SIG-M5 (cell line): ENCODE measurements at regions not wholly inside any gene's neighbourhood (a gene's known extent, or its start where the extent isn't known, plus 50 kb on each side); places are given as distances from the start of the nearest gene placed in this dataset.
"Not testable (repeated sequence)": the region's sequence is repeated elsewhere in the genome, so short reads cannot be mapped to it uniquely, and the experiment has no call there.

Source experiments
- DNase-seq: peaks from one replicate; lab custom pipeline; 2025; lab: John Stamatoyannopoulos, UW

DNA sequence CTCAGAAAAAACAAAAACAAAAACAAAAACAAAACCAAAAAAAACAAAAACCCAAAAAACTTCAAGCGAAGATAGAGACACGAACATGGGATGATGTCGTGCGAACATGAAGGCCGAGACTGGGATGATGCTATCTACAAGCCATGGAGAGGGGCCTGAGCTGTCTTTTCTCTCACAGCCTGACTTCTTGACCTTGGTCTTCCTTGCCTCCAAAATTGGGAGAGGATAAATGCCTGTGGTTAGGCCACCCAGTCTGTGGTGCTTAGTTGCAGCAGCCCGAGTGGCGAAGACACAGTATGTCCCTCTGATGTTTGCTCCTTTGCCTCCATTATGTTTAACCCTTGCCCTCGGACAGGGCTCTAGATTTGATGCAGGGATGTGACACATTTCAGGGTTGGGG lies 130.4 kb upstream of the BASP1 start:
- no peak for DNase-seq

DNA sequence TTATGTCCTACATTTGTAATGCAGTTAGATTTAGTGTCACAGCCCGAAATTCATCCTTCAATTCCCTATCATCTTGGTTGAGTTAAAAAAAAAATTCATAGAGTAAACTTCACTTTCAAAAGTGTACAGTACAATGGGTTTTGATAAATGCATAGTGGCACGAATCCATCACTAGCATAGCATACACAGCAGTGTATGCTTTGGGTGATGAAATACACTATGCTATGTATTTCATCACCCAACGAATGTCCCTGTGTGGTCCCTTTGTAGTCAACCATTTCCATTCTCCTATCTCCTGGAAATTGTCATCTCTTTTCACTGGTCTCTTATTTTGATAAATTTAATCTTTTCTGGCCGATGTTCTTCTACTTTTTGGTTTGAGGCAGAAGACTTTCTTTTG lies 129.4 kb upstream of the BASP1 start:
- no peak for DNase-seq

DNA sequence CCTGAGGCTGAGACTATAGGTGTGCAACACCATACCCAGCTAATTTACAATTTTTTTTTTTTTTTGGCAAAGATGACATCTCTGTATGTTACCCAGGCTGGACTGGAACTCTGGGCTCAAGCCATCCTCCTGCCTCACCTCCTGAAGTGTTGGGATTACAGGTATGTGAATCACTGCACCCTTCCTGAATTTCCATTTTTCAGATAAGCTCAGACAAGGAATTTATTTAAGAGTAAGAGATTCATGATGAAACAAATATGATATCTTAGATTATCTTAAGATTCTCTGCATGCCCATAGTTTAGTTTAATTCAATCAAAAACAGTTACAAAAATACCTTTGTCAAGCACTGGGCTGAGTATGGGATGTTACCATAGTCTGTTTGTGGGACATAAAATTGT lies 128.4 kb upstream of the BASP1 start:
- DNase-seq: no peak

DNA sequence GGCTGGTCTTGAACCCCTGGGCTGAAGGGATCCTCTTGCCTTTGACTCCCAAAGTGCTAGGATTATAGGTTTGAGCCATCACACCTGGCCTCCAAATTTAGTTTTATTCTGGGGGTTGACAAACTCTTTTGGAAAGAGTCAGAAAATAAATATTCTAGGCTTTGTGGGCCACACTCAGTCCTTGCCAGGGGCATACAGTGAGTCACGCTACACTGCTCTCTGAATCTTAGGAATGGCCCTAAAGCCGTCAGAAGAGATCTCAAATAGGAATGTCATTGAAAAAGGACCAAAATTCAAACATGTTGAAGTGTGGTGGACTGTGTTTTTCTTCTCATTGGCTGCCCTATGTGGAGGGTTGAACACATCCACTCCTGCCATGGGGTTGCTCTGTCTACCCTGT lies 127.7 kb upstream of the BASP1 start:
- DNase-seq: no peak

DNA sequence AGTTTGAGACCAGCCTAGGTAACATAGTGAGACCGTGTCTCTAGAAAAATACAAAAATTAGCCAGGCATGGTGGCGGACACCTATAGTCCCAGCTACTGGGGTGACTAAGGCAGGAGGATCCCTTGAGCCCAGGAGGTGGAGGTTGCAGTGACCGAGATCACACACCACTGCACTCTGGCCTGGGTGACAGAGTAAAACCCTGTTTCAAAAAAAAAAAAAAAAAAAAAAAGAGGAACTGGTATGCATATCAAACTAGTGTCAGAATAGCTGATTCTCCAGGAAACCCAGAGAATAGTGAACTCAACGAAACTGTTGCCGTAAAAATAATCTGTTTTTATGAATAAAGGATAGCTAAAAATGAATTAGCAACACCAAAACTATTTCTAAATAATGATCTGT lies 126.6 kb upstream of the BASP1 start:
- no peak for DNase-seq

DNA sequence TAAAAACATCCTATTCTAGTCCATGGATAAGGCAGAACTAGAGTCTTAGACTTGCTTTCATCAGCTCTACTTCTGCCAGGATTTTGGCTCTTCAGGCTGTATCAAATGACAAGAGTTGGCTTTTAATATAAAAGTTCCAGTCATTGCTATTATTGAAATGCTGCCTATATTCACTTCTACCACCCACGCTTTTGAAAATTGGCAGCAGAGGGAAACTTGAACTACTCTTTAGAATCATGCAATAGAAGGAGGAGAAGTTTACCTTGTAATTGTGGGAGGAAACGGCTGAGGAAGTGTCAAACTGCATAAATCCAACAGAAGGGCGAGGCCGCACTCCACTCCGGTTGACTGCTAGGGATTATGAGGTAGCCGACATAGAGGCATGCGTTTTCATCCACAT lies 122.6 kb upstream of the BASP1 start:
- no peak for DNase-seq

DNA sequence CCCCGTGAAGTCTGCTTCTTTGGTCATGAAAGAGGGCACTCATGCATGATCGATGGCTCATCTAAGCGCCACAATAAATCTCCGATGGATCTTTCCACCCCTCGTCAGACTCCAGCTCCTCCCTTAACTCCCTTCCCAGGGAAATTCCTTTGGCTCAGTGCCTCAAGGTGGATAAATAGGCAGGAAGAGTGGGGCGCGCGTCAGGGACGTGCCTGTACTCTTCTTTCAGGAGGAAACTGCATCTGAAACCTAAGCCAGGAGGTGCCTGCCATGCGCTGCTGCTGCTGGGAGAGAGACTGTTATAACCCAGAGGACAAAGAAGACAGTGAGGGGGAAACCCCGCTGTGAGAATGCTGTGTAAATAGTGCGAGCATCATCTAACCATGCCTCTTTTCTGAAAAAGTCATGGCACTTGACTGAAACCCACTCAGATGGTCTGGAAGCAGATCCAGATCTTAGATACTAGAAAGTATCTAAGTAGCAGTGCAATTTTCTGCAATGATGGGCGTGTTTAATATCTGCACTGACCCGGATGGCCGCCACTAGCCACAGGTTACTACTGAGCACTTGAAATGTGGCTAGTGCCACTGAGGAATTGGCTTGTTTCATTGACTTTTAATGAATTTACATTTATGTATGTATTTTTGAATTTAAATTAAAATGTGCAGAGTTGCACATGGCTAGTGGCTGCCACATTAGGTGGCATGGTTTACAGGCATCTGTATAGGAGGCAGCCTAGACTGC lies 120.3 kb upstream of the BASP1 start:
- no peak for DNase-seq

DNA sequence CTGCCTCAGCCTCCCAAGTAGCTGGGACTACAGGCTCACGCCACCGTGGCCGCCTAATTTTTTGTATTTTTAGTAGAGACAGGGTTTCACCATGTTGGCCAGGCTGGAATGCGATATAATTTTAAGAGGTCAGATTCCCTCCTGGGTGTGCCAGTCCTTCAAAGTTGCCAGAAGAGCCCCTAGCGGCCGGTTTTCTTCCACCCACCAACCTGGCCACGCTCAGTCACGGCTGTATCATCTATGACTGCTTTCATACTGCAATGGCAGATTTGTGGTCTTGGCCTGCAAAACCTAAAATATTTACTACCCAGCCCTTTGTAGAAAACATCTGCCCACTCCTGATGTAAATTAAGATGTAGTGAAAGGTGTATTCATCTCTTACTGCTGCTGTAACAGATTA lies 117.5 kb upstream of the BASP1 start:
- no peak for DNase-seq

DNA sequence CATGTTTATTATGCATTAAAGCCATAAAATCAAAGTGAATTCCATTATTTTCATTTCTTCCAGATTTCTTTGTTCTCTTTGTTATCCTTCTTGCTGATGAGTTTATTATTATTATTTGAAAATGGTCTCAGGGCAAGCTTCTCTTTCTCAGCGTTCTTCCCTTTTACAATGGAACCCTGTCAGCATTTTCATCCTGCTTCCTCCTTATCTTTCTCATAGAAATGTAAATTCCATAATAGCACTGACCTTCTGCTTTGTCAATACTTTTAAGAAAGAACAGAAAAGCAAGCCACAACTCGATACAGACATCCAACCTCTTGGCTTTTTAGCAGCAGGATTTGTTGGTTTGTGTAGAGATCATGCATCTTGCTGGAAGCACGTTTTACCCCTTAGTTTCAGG lies 114.0 kb upstream of the BASP1 start:
- no peak for DNase-seq

DNA sequence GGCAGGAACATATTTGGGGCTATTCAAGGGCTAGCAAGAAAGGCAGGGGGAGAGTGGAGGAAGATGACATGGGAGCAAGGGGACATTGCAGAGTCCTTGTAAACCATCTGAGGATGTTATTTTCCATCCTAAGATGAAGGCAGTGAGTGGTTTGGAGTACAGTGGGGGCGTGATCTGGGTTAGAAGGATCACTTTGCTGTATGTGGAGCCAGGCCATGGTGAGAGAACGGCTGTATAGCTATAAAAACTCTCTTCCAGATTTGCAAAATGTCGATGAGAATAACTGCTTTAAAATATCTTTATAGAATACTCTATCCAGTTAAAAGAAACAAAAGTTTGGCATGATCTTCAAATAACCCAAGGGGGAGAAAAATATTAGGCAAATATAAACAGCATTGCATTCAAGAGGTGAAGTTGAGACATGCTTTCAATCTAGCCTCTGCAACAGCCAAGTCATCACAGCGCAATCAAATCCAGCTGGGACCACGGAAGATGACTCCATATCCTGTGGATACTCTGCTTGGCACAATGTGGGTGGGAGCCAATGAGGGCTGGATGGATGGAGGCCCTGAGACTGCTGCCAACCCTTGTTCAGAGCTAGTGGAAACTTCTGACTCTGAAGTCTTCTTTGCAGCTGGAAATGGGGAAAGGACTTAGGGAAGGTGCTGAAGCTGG lies 111.5 kb upstream of the BASP1 start:
- DNase-seq: no peak

DNA sequence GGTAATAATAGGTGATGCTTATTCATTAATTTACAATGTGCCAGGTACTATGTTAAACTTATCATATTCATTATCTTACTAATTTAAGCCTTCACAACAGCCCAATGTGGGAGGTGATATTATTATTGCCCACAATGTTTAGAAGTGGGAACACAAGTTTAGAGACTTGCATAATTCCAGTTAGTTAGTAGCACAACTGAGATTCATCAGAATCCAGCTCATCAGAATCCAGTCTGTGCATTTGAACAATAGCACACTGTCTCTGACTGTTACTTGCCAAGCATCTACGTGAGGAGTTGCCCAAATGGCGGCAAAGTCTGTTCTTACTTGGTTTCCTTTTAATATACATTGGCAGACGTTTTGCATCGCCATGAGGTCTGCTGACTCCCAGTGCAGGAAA lies 110.9 kb upstream of the BASP1 start:
- no peak for DNase-seq

DNA sequence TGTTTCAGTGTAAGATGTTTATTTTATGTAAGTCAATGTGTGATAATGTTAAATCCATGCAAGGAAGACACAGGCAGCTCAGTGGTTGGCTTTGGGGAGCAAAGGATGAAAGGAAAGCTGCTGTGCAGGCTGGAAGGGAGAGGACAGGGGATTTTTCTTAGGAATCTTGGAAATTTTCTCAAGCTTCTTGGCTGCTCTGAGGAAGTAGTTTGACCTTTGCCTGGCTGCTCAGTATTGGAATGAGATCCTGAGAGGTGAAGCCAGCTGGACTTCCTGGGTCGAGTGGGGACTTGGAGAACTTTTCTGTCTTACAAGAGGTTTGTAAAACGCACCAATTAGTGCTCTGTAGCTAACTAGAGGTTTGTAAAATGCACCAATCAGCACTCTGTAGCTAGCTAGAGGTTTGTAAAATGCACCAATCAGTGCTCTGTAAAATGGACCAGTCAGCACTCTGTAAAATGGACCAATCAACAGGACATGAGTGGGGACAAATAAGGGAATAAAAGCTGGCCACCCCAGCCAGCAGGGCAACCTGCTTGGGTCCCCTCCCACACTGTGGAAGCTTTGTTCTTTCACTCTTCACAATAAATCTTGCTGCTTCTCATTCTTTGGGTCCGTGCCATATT lies 105.2 kb upstream of the BASP1 start:
- DNase-seq: not testable (repeated sequence)

DNA sequence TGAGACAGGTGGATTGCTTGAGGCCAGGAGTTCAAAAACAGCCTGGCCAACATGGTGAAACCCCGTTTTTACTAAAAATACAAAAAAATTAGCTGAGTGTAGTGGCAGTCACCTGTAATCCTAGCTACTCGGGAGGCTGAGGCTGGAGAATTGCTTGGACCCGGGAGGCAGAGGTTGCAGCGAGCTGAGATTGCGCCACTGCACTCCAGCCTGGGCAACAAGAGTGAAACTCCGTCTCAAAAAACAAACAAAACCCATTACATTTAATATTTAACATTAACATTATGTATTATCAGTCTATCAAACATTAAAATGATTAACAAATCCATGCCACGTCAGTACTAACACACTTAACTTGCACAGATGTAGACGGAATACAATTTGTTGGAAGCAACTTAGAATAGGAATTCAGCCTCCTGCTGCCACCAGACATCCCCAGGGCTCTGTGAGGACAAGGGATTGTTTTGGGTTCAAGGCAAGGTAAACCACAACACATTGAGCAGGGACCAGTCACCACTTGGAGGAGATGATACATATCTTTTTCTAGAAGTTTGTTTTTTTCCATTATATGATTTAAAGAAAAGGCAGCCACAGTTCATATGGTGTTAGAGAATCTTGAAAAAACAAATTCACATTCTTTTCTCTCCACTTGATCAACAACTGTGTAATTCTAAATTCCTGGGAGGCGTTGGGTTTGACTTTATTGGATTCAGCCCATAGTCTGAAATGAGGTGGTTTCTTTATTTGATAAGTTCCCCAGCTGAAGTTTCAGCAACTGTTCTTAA lies 104.1 kb upstream of the BASP1 start:
- no peak for DNase-seq

DNA sequence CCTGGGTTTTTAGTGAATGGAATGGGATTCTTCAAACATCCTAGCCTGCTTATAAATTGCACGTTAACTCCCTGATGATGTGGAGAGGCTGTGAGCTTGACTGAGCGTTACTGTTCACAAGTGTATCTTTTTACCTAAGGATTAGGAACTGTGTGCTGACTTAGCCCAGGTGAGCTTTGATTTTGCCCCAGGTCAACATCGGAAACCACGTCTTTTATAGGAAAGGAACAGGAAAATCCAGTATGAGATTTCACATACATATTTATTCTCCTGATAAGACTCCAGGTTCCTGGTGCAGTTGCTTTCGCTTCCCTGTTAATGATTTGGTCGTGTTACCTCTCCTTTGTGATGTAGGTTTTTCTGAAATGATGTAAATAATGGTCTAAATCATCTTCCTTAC lies 103.2 kb upstream of the BASP1 start:
- DNase-seq: no peak

DNA sequence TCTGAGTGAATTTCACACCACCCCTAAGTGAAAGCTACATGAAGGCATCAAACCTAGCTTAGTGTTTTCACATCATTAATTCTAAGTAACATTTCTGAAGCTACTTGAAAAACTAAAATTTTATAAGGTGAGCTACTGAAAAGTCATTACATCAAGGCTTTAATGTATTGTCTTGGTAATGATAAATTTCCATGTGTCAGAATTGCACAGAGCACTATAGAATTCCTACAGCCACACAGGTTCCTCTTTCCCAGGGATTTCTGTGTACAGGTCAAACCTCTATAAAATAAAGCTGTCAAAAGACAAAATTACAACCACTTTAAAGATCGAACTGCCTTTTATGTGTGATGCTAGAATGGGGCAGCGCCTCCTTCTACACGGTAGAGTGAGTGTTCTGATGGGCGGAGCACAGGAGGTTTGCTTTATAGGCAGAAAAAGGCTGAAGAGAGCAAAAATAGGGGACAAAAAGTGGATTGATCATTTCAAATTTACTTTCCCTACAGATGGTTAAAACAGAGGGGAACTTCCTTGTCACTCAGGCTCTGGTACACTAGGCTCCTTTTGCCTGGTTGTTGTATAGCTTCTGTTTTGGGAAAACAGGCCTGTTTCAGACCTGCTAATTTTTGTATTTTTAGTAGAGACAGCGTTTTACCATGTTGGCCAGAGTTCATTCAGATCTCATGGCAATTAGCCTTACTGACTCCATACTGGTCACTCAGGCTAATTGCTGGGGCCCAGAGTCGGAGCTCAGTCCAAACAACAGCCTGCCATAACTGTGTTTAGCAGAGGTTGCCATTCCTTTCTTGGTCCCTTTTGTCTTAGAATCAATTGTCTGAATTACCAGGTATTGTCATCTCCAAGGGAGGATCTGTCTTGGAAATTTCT lies 102.5 kb upstream of the BASP1 start:
- DNase-seq: no peak

DNA sequence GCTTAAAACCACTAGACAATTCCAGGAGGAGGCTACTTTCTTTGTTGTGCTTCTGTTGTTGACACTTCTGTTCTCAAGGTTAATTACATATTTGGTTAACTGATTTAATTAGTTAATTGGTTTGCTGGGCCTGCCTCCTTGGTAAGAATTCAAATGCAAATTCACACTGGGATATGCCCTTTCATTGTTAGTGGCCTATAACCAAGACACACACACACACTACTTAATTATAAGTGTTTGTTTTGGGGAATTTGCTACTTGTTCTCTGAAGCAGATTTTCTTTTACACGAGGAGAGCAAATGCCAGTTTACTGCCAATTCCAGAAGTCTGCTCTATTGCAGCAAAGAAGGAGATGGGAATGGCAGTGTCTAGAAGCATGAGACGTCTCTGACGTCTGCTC lies 101.6 kb upstream of the BASP1 start:
- no peak for DNase-seq

DNA sequence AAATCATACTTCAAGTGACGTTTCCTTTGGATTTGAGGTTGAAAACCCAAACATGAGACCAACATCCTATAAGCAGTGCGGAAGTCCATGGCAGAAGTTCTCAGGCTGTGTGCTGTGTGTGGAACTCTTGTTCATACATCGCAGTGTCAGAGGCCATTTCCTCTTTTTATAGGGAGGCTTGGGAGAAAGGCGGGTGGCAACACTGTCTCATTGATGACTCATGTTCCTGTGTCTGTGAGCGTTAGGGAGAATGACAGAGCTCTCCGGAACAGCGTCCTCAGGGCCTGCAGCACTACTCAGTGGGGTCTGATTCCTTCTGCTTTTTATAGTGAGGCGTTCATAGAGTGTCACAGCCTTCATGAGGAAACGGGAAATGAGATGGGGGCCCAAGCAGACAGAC lies 98.8 kb upstream of the BASP1 start:
- DNase-seq: peak; percentile 99

DNA sequence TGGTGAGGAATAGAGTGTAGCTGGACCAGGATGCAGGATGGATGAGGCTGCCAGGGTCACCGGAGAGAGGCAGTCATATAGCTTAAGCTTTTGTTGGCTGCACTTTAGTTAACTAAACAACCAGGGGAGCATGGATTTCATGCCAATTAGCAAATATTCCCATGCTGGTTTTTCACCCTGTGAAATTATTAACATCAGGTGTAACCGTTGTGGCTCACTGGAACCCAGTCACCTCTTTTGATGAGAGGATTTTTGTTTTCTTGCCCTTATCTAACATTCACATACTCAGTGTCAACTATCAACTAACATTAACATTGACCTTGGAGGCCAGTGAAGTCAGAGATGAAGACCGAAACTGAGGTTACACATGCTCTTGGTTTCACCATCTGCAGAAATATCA lies 97.2 kb upstream of the BASP1 start:
- DNase-seq: no peak

DNA sequence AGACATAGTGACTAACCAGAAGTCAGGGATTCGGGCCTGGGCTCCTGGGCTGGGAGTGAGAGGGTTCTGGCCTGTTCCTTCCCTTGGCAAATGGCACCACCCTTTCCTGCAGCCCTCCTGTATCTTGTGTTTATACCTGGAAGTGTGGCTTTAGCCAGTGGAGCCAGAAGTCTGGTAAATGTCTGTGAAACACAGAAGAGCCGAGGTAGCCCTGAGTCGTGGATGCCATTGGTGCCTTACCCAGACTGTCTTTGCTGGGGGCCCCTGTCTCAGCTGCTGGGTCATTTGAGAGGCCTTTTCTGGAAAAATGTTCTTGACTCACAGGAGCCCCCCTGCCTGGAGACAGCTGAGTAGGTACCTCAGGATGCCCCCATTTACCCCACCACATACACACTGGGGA lies 95.7 kb upstream of the BASP1 start:
- DNase-seq: no peak

DNA sequence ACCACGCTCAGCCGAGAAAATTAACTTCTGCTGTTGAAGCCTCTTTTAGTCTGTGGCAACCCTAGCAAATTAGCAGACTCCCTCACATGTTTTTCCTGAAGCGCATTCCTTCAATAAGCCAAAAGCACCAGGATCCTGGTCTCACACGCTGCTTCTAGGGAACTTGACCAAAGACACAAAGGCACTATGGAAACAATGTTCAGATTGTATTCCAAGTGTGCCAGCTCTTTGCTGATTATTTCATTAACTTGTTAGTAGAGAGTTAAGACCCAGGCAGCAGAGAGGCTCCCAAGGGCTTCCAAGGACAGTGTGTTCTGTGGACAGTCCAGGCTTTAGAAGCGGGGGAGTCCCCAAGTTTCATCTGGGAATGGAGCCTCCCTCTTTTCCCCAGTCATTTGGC lies 94.4 kb upstream of the BASP1 start:
- no peak for DNase-seq

DNA sequence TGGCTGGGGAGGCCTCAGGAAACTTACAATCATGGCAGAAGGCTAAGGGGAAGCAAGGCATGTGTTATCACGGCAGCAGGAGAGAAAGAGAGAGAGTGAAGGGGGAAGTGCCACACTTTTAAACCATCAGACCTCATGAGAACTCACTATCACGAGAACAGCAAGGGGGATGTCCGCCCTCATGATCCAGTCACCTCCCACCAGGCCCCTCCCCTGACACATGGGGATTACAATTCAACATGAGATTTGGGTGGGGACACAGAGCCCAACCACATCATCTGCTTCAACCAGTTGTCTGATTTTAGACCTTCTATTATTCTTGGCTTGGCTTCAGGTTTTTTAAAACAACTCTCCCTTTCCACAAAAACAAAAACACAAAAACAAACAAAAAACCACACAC lies 93.7 kb upstream of the BASP1 start:
- DNase-seq: not testable (repeated sequence)

DNA sequence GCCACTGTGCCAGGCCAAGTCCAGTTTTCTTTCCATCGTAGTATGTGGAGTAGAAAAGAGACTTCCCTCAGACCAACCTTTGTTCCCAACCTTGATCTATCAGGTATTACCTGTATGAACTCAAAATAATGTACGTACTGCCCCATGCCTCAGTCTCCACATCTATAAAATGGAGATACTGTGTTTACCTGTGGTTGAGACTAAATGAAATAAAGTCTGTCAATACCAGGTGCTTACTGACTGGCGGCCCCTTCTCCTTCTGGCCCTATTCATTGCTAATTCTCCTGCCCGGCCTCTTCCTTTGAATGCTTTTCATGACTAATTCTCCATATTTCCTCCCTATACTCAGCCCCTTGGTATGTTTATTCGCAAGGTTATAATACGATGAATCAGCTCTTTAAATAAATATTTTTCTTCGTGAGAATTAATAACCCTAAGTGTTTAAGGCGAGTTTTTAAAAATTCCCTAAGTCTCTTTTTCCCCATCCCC lies 89.6 kb upstream of the BASP1 start:
- no peak for DNase-seq
